B cell (primary cell): ENCODE measurements at regions not wholly inside any gene's neighbourhood (a gene's known extent, or its start where the extent isn't known, plus 50 kb on each side); places are given as distances from the start of the nearest gene placed in this dataset.

Experiments used
- EZH2 ChIP-seq: IDR thresholded peaks from 2 replicates; pipeline ENCODE4 v1.6.1; 2012; ENCODE audit warnings: borderline replicate concordance, low read depth, mild to moderate bottlenecking, moderate library complexity, low read length; ENCODE audit not compliant: insufficient read depth, poor library complexity, severe bottlenecking
- TF ChIP-seq, protein P1 (sequence below): fragments of 200-600 bp; IDR thresholded peaks from one replicate; pipeline ENCODE4 v1.8.0; 2022; ENCODE audit warnings: antibody characterized with exemption, mild to moderate bottlenecking

GRCh38 chr11:119800171-119800570, 71.2 kb upstream of the NECTIN1 start:
- TF ChIP-seq, protein P1, sequence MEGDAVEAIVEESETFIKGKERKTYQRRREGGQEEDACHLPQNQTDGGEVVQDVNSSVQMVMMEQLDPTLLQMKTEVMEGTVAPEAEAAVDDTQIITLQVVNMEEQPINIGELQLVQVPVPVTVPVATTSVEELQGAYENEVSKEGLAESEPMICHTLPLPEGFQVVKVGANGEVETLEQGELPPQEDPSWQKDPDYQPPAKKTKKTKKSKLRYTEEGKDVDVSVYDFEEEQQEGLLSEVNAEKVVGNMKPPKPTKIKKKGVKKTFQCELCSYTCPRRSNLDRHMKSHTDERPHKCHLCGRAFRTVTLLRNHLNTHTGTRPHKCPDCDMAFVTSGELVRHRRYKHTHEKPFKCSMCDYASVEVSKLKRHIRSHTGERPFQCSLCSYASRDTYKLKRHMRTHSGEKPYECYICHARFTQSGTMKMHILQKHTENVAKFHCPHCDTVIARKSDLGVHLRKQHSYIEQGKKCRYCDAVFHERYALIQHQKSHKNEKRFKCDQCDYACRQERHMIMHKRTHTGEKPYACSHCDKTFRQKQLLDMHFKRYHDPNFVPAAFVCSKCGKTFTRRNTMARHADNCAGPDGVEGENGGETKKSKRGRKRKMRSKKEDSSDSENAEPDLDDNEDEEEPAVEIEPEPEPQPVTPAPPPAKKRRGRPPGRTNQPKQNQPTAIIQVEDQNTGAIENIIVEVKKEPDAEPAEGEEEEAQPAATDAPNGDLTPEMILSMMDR, result no peak
- TF ChIP-seq EZH2, result no peak
